HG03575 (cell line): ENCODE measurements at regions not wholly inside any gene's neighbourhood (a gene's known extent, or its start where the extent isn't known, plus 50 kb on each side); places are given as distances from the start of the nearest gene placed in this dataset.

ENCODE experiments used
- ATAC-seq: cut with Tn5 transposase; IDR thresholded peaks from one replicate; pipeline ENCODE4 v1.9.1; 2021; ENCODE audit not compliant: unreplicated experiment, insufficient number of reproducible peaks, low FRiP score; ENCODE audit errors: extremely low read depth

GRCh38 chr4:152081024-152081423, 320.2 kb upstream of the GATB start:
- ATAC-seq = no peak

- ATAC-seq = no peak
Observed at GRCh38 chr4:152079543-152080293, 318.9 kb upstream of the GATB start.

GRCh38 chr4:152079079-152079478, 318.3 kb upstream of the GATB start:
- ATAC-seq = no peak

GRCh38 chr4:152077582-152077981, 316.8 kb upstream of the GATB start:
- ATAC-seq = no peak

GRCh38 chr4:152075253-152075928, 314.6 kb upstream of the GATB start:
- ATAC-seq = no peak

GRCh38 chr4:152074573-152074972, 313.8 kb upstream of the GATB start:
- no peak for ATAC-seq

GRCh38 chr4:152074088-152074437, 313.3 kb upstream of the GATB start:
- no peak for ATAC-seq

- ATAC-seq = no peak
Observed at GRCh38 chr4:152073351-152074087, 312.7 kb upstream of the GATB start.

GRCh38 chr4:152072906-152073305, 312.1 kb upstream of the GATB start:
- no peak for ATAC-seq

GRCh38 chr4:152072001-152072485, 311.2 kb upstream of the GATB start:
- ATAC-seq = no peak

GRCh38 chr4:152070854-152071253, 310.0 kb upstream of the GATB start:
- no peak for ATAC-seq

- ATAC-seq = no peak
Observed at GRCh38 chr4:152068866-152069265, 308.1 kb upstream of the GATB start.

GRCh38 chr4:152065545-152065944, 304.7 kb upstream of the GATB start:
- ATAC-seq = no peak

- no peak for ATAC-seq
Observed at GRCh38 chr4:152064753-152065152, 303.9 kb upstream of the GATB start.

GRCh38 chr4:152064282-152064681, 303.5 kb upstream of the GATB start:
- ATAC-seq = no peak

- ATAC-seq = no peak
Observed at GRCh38 chr4:152063621-152064240, 302.9 kb upstream of the GATB start.

GRCh38 chr4:152062936-152063620, 302.3 kb upstream of the GATB start:
- ATAC-seq = no peak

GRCh38 chr4:152054731-152055130, 293.9 kb upstream of the GATB start:
- ATAC-seq = no peak

GRCh38 chr4:152052451-152053057, 291.7 kb upstream of the GATB start:
- ATAC-seq = no peak
